LNCAP (cell line): ENCODE measurements at regions not wholly inside any gene's neighbourhood (a gene's known extent, or its start where the extent isn't known, plus 50 kb on each side); places are given as distances from the start of the nearest gene placed in this dataset.

Source experiments
- TF ChIP-seq, protein P1 (sequence below): fragments of 450-650 bp; IDR thresholded peaks from 2 replicates; pipeline ENCODE4 v1.5.1; 2017; ENCODE audit warnings: mild to moderate bottlenecking

DNA sequence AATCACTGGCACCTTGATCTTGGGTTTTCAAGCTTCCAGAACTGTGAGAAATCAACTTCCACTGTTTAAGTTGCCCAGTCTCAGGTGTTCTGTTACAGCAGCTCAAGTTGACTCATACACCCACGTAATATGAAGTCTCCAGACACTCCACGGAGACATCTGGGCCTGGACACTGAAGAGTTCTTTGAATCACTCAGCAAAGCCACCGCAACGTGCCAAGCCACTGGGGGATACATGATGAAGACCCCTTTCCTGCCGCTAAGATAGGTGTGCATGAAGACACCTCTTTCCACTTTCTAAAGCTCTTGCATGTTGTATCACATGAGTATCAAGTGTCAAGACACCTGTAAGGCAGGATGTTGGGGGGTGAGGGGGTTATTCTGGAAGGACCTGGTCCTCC, 311.7 kb upstream of the RTL1 start:
- TF ChIP-seq, protein P1, sequence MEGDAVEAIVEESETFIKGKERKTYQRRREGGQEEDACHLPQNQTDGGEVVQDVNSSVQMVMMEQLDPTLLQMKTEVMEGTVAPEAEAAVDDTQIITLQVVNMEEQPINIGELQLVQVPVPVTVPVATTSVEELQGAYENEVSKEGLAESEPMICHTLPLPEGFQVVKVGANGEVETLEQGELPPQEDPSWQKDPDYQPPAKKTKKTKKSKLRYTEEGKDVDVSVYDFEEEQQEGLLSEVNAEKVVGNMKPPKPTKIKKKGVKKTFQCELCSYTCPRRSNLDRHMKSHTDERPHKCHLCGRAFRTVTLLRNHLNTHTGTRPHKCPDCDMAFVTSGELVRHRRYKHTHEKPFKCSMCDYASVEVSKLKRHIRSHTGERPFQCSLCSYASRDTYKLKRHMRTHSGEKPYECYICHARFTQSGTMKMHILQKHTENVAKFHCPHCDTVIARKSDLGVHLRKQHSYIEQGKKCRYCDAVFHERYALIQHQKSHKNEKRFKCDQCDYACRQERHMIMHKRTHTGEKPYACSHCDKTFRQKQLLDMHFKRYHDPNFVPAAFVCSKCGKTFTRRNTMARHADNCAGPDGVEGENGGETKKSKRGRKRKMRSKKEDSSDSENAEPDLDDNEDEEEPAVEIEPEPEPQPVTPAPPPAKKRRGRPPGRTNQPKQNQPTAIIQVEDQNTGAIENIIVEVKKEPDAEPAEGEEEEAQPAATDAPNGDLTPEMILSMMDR: no peak

DNA sequence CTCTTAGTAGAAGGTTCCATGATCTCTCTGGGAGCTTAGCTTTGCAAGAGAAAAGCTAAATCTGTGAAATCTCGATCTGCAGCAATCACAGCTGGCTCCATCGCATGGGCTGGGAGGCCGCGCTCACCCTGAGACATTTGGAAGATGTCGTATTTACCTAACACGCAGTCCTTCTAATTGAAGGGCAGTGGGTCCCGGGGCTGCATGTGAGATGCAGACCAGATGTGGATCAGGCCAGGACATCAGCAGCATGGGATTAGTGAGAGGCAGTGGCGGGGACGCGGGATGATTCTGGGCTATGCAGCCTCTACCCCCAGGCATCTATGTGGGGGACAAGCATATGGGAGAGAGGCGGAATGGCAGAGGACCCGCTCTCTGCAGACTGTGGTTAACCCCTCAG, 312.4 kb upstream of the RTL1 start:
- TF ChIP-seq, protein P1: no peak

DNA sequence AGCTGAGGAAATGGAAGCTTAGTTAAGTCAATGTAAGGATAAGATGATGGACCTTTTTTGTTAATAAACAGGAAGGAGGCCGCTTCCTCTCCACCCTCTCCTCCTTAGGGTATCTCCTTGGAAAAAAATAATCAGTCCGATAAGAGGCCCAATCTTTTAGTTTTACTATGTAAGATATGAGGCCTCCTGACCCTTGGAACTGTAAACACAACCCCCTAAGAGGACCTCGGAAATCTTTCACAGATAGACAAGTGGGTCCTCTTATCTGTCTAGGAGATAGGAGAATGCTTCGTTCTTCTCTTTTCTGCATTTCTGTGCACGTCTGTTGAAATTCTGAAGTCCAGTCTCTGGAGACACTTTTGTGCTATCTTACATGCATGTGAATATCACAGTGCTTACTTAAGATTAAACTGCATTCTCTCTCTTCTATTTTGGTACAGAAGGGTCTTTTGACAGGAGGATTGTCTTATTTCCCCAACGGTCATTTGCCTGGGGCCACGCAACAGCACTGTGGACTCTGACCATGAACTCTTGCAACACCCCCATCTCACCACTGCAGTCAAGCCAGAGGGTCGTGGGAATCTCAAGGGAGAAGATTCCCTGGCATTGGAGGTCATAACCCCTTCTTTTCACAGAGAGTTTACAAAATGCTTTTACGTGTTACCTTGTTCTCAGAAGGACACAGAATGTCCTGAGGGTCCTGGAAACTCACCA, 313.0 kb upstream of the RTL1 start:
- TF ChIP-seq, protein P1: no peak

DNA sequence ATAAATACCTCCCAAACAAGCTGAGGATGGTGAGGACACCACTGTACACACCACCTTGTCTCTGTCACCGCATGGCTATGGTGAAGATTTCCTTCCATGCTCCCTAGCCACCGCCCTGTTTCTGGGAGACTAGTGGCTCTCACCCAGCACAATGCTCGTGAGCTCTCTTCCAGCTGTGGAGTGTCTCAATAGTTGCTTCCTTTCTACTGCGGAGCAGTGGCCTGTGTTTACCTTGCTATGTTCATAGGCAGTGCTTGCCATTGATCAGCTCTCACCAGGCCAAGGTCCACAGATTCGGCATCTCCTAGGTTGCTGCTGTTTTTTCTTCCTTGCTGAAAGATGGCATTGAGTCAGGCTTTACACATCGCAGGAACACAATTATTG, 313.6 kb upstream of the RTL1 start:
- TF ChIP-seq, protein P1: no peak

DNA sequence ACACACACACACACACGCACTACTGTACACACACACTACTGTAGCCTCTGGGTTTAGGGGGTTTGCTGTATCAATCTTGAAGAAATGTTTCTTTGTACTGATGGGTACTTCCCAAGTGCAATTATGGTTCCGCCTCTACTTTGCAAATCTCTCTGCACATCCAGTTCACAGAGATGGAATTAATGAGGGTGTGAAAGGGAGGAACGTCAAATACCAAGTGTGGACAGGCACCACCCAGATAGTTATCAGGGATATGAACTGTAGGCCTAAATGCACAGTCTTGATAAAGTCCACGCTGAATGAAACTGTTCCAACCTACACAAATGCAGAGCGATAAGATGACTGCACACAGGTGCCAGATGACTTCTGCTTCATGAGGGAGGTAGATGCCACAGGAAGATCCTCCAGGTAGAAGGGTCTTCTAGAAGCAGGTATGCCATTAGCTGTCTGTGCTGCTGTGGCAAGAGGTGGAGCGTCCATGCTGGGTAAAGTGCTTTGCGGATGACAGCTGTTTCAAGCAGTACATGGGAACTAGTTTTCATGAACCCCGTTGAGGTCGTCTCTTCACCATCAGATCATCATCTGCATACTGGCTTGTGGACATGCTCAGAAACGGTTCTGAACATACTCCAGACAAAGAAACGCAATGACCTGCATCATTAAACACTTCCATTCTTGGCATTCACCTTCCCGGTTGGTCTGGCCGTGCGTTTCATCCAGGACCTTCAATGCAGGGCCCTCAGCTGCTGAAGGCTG, 314.3 kb upstream of the RTL1 start:
- TF ChIP-seq, protein P1: no peak

DNA sequence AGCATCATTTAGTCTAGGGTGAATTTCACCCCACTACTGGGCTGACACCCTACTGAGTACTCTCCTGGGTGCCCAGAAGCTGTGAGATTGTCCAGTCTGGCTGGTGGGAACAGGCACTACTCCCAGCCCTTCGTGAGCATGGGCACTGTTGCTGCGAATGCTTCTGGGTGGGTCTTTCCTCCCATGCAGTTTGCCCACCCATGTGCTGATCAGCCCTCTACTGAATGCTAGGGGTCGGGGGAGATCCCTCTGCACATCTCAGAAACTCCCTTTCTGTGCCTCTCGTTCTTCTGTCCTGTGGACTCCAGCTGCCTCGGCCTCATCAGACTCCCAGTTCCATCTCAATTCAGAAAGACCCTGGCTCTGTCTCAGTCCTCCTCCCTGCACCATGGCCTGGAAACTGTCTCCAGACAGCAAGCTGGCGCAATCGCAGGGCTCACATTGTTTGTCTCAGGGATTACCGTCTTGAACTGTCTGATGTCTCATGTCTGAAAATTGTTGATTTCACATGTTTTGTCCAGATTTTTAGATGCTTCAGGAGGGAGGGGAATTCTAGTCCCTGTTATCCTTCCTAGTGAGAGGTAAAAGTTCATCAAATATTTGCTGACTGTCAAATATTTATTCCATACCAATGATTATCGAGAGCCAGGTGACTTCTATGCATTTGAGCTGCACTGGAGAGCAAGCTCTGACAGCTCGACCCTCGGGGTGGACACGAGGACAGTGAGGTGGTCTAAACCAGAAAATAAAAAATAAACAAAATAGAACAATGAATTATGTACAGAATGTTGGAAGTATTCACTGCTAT, 316.6 kb upstream of the RTL1 start:
- TF ChIP-seq, protein P1: no peak

DNA sequence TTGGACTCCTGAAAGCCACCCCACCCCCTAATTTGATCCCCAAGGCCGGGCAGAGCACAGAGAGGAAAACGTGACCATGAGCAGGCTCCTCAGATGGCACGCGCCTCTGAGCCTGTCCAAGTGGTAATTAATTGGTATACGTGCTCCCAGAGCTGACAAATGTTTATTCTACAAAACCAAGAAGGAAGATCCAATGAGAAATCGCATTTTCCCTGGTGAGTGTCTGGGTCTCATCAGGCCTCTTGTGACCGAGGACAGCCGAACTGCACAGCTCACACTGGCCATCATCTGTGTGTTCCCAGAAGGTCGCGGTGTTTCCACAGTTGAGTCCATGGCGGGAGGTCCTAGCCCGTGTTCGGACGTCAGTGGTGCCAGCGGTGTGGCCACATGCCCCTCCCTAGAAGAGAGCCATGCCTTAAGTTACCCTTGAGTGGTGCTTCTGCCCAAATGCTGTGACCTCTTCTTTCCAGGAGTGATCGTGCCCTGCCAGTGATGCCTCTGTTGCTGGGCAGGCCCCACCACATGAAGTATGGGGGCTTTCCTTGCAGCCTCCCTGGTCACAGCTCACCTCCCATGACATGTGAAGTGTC, 317.5 kb upstream of the RTL1 start:
- TF ChIP-seq, protein P1: no peak
